Endodermal cell (in vitro differentiated cells): ENCODE measurements at regions not wholly inside any gene's neighbourhood (a gene's known extent, or its start where the extent isn't known, plus 50 kb on each side); places are given as distances from the start of the nearest gene placed in this dataset.

Source experiments
- DNase-seq: peaks from one replicate; pipeline ENCODE4 v3.0.0-alpha.2; 2017
- H3K27ac ChIP-seq: 2 replicates; pipeline ENCODE4 v1.5.1; 2013; ENCODE audit warnings: mild to moderate bottlenecking, low read depth, low read length, moderate library complexity
- H3K27me3 ChIP-seq: 2 replicates; pipeline ENCODE4 v1.6.1; 2013; ENCODE audit warnings: mild to moderate bottlenecking, low read length, moderate library complexity; ENCODE audit not compliant: insufficient read depth, control insufficient read depth, poor library complexity, severe bottlenecking
- H3K36me3 ChIP-seq: 2 replicates; pipeline ENCODE4 v1.7.0; 2013; ENCODE audit warnings: mild to moderate bottlenecking, low read length, moderate library complexity; ENCODE audit not compliant: control insufficient read depth, insufficient read depth
- H3K4me1 ChIP-seq: one replicate; pipeline ENCODE4 v1.7.0; 2013; ENCODE audit warnings: low read length; ENCODE audit not compliant: control insufficient read depth, insufficient read depth
- H3K4me3 ChIP-seq: 2 replicates; pipeline ENCODE4 v1.5.1; 2013; ENCODE audit warnings: mild to moderate bottlenecking, low read length, moderate library complexity
- H3K9ac ChIP-seq: 2 replicates; pipeline ENCODE4 v1.6.1; 2013; ENCODE audit warnings: mild to moderate bottlenecking, low read length, moderate library complexity; ENCODE audit not compliant: poor library complexity, severe bottlenecking; ENCODE audit errors: extremely low read depth
- H3K9me3 ChIP-seq: 2 replicates; pipeline ENCODE4 v1.6.1; 2013; ENCODE audit warnings: mild to moderate bottlenecking, low read length, moderate library complexity; ENCODE audit not compliant: control insufficient read depth
- H3K27ac Mint-ChIP-seq: 2 replicates; pipeline ENCODE4 v1.8.0; 2020; ENCODE audit warnings: mixed read lengths
- H3K27me3 Mint-ChIP-seq: 2 replicates; pipeline ENCODE4 v1.8.0; 2021; ENCODE audit warnings: mild to moderate bottlenecking, mixed read lengths; ENCODE audit not compliant: insufficient read depth
- H3K36me3 Mint-ChIP-seq: 2 replicates; pipeline ENCODE4 v1.8.0; 2020; ENCODE audit warnings: low read depth, mixed read lengths
- H3K4me1 Mint-ChIP-seq: 2 replicates; pipeline ENCODE4 v1.8.0; 2020; ENCODE audit warnings: mixed read lengths
- H3K4me3 Mint-ChIP-seq: 2 replicates; pipeline ENCODE4 v1.8.0; 2020; ENCODE audit warnings: mild to moderate bottlenecking, moderate library complexity, mixed read lengths
- H3K9me3 Mint-ChIP-seq: 2 replicates; pipeline ENCODE4 v1.8.0; 2020; ENCODE audit warnings: mild to moderate bottlenecking, mixed read lengths
- WGBS, 2 experiments: methylation state at CpG; one replicate each; pipeline versions ENCODE4 v1.1.5 to v1.1.7; 2013; ENCODE audit warnings: missing lambda C conversion rate in 2 of 2, mixed read lengths in 1 of 2; ENCODE audit not compliant: insufficient coverage in 1 of 2, insufficient read length in 1 of 2; 5-methylcytosine and 5-hydroxymethylcytosine counted together
- TF ChIP-seq, protein P1 (sequence below): fragments of 200-600 bp; sonication (generic); conservative IDR thresholded peaks from 2 replicates; pipeline ENCODE4 v1.5.0; 2021; ENCODE audit warnings: antibody characterized with exemption, mild to moderate bottlenecking

DNA sequence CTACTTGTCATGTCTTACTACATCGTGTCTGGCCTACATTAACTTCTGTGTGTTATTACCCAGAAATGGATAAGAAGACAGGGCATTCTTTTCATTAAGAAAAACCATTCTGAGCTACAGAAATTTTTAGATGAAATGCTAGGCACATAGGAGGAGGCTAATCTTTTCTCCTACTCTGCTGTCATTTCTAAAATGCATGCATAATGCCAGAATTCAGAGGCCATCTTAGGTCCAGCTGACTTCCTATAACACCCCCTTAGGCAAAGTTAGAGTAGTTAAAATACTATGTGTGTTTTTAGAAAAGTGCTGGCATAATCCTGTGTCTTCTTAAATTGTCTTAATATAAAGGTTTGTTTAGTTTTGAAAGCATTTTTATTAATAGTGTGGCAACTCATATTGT, 352.6 kb downstream of the CSNK1G3 start:
- no peaks in the 10 kb centered on the region for H3K9me3 Mint-ChIP-seq
- H3K27ac ChIP-seq, result no peak overlapping the region

DNA sequence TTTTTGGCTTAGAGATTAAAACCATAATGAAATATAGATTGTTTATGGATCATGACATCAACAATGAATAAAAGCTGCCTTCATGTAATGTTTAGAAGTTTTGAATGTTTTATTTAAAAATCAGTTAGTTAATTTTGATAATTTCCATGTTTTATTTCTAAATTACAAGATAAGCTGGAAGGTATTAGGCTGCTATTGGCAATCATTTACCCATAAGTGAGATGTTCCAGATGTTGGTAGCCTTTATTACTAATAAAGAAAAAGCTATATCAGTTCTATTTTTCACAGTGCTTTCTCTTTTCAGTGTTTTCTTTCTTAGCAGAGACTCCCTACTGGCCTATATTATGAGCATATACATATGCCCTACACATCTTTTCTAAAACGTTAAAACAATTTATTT, 347.0 kb downstream of the CSNK1G3 start:
- TF ChIP-seq, protein P1, sequence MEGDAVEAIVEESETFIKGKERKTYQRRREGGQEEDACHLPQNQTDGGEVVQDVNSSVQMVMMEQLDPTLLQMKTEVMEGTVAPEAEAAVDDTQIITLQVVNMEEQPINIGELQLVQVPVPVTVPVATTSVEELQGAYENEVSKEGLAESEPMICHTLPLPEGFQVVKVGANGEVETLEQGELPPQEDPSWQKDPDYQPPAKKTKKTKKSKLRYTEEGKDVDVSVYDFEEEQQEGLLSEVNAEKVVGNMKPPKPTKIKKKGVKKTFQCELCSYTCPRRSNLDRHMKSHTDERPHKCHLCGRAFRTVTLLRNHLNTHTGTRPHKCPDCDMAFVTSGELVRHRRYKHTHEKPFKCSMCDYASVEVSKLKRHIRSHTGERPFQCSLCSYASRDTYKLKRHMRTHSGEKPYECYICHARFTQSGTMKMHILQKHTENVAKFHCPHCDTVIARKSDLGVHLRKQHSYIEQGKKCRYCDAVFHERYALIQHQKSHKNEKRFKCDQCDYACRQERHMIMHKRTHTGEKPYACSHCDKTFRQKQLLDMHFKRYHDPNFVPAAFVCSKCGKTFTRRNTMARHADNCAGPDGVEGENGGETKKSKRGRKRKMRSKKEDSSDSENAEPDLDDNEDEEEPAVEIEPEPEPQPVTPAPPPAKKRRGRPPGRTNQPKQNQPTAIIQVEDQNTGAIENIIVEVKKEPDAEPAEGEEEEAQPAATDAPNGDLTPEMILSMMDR, result no peak
- 89% methylated on average over 1 of the region's 1 CpG; no CpG with 5 or more reads in 1 of the 2 experiments for WGBS, 2 experiments
- no peaks in the 10 kb centered on the region for H3K36me3 Mint-ChIP-seq
- Histone ChIP-seq H3K4me3 (no peak overlapping the region), H3K9me3 (no peaks in the 10 kb centered on the region), H3K36me3 (no peaks in the 10 kb centered on the region), H3K4me1 (no peaks in the 10 kb centered on the region), H3K27me3 (no peaks in the 10 kb centered on the region), H3K27ac (no peak overlapping the region), H3K9ac (no peak overlapping the region)
- no peaks in the 10 kb centered on the region for H3K9me3 Mint-ChIP-seq
- no peaks in the 10 kb centered on the region for H3K4me1 Mint-ChIP-seq
- no peak for DNase-seq
- H3K4me3 Mint-ChIP-seq, result no peak overlapping the region
- no peak overlapping the region for H3K27ac Mint-ChIP-seq
- no peaks in the 10 kb centered on the region for H3K27me3 Mint-ChIP-seq

More for the DNA sequence above, 352.6 kb downstream of the CSNK1G3 start:
- H3K27ac Mint-ChIP-seq, result no peak overlapping the region
- WGBS, 2 experiments, result 95 to 100% methylated on average over 1 of the region's 1 CpG
- Histone ChIP-seq H3K4me1 (no peaks in the 10 kb centered on the region), H3K9ac (no peak overlapping the region), H3K36me3 (no peaks in the 10 kb centered on the region), H3K27me3 (no peaks in the 10 kb centered on the region), H3K4me3 (no peak overlapping the region), H3K9me3 (no peaks in the 10 kb centered on the region)
- no peaks in the 10 kb centered on the region for H3K27me3 Mint-ChIP-seq
- TF ChIP-seq, protein P1, result no peak
- no peak for DNase-seq
- H3K4me3 Mint-ChIP-seq, result no peak overlapping the region
- H3K36me3 Mint-ChIP-seq, result no peaks in the 10 kb centered on the region
- H3K4me1 Mint-ChIP-seq, result no peaks in the 10 kb centered on the region

DNA sequence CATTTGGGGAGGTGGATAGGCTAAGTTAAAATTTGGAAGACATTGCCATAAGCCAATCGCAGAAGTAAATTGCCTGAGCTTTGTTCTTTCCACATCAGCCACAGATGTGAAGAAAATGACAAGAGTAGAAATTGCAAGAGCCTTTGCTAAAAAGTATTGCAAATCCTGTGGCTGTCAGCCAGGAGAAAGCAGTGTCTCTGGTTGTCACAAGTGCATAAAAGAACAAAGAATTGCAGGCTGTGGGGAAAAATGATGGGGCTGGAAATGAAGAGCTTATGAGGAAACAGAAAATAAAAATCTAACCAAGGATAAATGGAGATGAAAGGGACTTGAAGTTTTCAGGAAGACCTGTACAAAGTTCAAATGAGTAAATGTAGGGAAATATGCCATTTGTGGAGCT, 344.8 kb downstream of the CSNK1G3 start:
- Mint-ChIP-seq H3K27ac (no peak overlapping the region), H3K27me3 (no peaks in the 10 kb centered on the region), H3K9me3 (no peaks in the 10 kb centered on the region), H3K4me1 (no peaks in the 10 kb centered on the region), H3K4me3 (no peak overlapping the region), H3K36me3 (no peaks in the 10 kb centered on the region)
- Histone ChIP-seq H3K27me3 (no peaks in the 10 kb centered on the region), H3K27ac (no peak overlapping the region), H3K36me3 (no peaks in the 10 kb centered on the region), H3K9ac (no peak overlapping the region), H3K4me3 (no peak overlapping the region), H3K4me1 (no peaks in the 10 kb centered on the region), H3K9me3 (no peaks in the 10 kb centered on the region)
- TF ChIP-seq, protein P1, result no peak
- no peak for DNase-seq
- 93 to 100% methylated on average over 1 of the region's 1 CpG for WGBS, 2 experiments
